Kidney (tissue), 13 donors: ENCODE measurements at regions not wholly inside any gene's neighbourhood (a gene's known extent, or its start where the extent isn't known, plus 50 kb on each side); places are given as distances from the start of the nearest gene placed in this dataset.

ENCODE experiments used
- DNase-seq, 5 donors: peaks; one replicate each; pipeline ENCODE4 v3.0.0-alpha.2; 2013 to 2020
- FAIRE-seq: peaks from 2 replicates; lab custom pipeline; 2012; peaks lifted over from hg19 to GRCh38; lab: Jason Lieb, UNC
- H3K27ac ChIP-seq, 2 donors: one replicate each; pipeline ENCODE4 v1.7.0; 2013; ENCODE audit warnings: low read depth in 2 of 2, low read length in 2 of 2, inconsistent platforms in 1 of 2
- H3K27me3 ChIP-seq: one replicate; pipeline ENCODE4 v1.7.1; 2013; ENCODE audit warnings: low read length, inconsistent platforms; ENCODE audit not compliant: control insufficient read depth, insufficient read depth
- H3K36me3 ChIP-seq, 3 donors: one replicate each; pipeline versions ENCODE4 v1.7.0 to v1.7.1; 2013; ENCODE audit warnings: low read length in 3 of 3, control low read depth in 1 of 3, inconsistent platforms in 1 of 3; ENCODE audit not compliant: insufficient read depth in 3 of 3, control insufficient read depth in 2 of 3
- H3K4me1 ChIP-seq, 3 donors: one replicate each; pipeline versions ENCODE4 v1.7.0 to v1.7.1; 2013; ENCODE audit warnings: low read length in 3 of 3, inconsistent platforms in 1 of 3, low read depth in 1 of 3; ENCODE audit not compliant: control insufficient read depth in 2 of 3, insufficient read depth in 2 of 3
- H3K4me3 ChIP-seq, 3 donors: one replicate each; pipeline versions ENCODE4 v1.7.0 to v1.8.1; 2013; ENCODE audit warnings: low read length in 3 of 3, control low read depth in 1 of 3, inconsistent platforms in 1 of 3
- H3K9ac ChIP-seq, 3 donors: one replicate each; pipeline versions ENCODE4 v1.7.0 to v1.7.1; 2013; ENCODE audit warnings: low read length in 3 of 3, control low read depth in 1 of 3, inconsistent platforms in 1 of 3
- H3K9me3 ChIP-seq, 3 donors: one replicate each; pipeline versions ENCODE4 v1.7.0 to v1.7.1; 2013; ENCODE audit warnings: low read length in 3 of 3, control low read depth in 1 of 3, inconsistent platforms in 1 of 3; ENCODE audit not compliant: control insufficient read depth in 2 of 3, insufficient read depth in 1 of 3
- CTCF ChIP-seq: IDR thresholded peaks from 3 replicates; pipeline ENCODE4 v1.5.1; 2012; ENCODE audit warnings: mild to moderate bottlenecking, moderate library complexity, borderline replicate concordance; ENCODE audit not compliant: insufficient read depth; ENCODE audit errors: extremely low read depth
- intact Hi-C: fragments of 100-400 bp; cut with DNase I; formaldehyde crosslinking; loops from one replicate; pipeline ENCODE4 v1.11.1; 2022
- donor health status: control.
- donor health status: control.
- donor health status: control.
- donor health status: control.
- donor health status: control.
- donor health status: DM: yes; HTN: yes; CAD: no.
- donor health status: Normal renal cell carcinoma (clear cell type).

- peaks cover 0 to 4% (median 0%) of the 10 kb centered on the region in 3 donors for H3K4me1 ChIP-seq
- no peak for DNase-seq
- intact Hi-C loops: no loop called here
- H3K27me3 ChIP-seq: no peaks in the 10 kb centered on the region
- H3K9me3 ChIP-seq: no peaks in the 10 kb centered on the region
- no peaks in the 10 kb centered on the region for H3K36me3 ChIP-seq
- no peak overlapping the region for H3K27ac ChIP-seq
- no peak for FAIRE-seq
- no peak overlapping the region for H3K4me3 ChIP-seq
- no peak overlapping the region for H3K9ac ChIP-seq
- no peak for TF ChIP-seq CTCF
Measured at GRCh38 chr3:72231439-72232196, 446.7 kb upstream of the PROK2 start.

GRCh38 chr3:72230774-72231379 lies 445.9 kb upstream of the PROK2 start:
- no peak for TF ChIP-seq CTCF
- Histone ChIP-seq H3K9ac (no peak overlapping the region), H3K27me3 (no peaks in the 10 kb centered on the region), H3K4me1 (peaks cover 0 to 4% (median 0%) of the 10 kb centered on the region in 3 donors), H3K27ac (no peak overlapping the region), H3K9me3 (no peaks in the 10 kb centered on the region), H3K4me3 (no peak overlapping the region), H3K36me3 (no peaks in the 10 kb centered on the region)
- DNase-seq (no peak), FAIRE-seq (no peak)
- intact Hi-C loops: no loop called here

GRCh38 chr3:72229952-72230351 lies 445.0 kb upstream of the PROK2 start:
- H3K36me3 ChIP-seq: no peaks in the 10 kb centered on the region
- H3K27ac ChIP-seq: no peak overlapping the region
- peaks cover 0 to 4% (median 0%) of the 10 kb centered on the region in 3 donors for H3K4me1 ChIP-seq
- FAIRE-seq: no peak
- no peak for DNase-seq
- peaks cover 0 to 6% (median under 1%) of the 10 kb centered on the region in 3 donors for H3K9me3 ChIP-seq
- no peak overlapping the region for H3K9ac ChIP-seq
- TF ChIP-seq CTCF: no peak
- intact Hi-C loops: no loop called here
- H3K27me3 ChIP-seq: no peaks in the 10 kb centered on the region
- no peak overlapping the region for H3K4me3 ChIP-seq
